Keratinocyte (primary cell): ENCODE measurements at regions not wholly inside any gene's neighbourhood (a gene's known extent, or its start where the extent isn't known, plus 50 kb on each side); places are given as distances from the start of the nearest gene placed in this dataset.
"Not testable (repeated sequence)": the region's sequence is repeated elsewhere in the genome, so short reads cannot be mapped to it uniquely, and the experiment has no call there.

Source experiments
- DNase-seq: peaks from one replicate; pipeline ENCODE4 v3.0.0-alpha.2; 2011; ENCODE audit warnings: low read depth, missing footprints, low spot score
- FAIRE-seq: peaks from 2 replicates; lab custom pipeline; 2011; peaks lifted over from hg19 to GRCh38; lab: Jason Lieb, UNC
- H2AFZ ChIP-seq: 2 replicates; pipeline ENCODE4 v1.6.0; 2012; ENCODE audit warnings: low read length, control low read depth, inconsistent platforms; ENCODE audit not compliant: control insufficient read depth
- H3K27ac ChIP-seq: 2 replicates; pipeline ENCODE4 v1.5.1; 2011; ENCODE audit warnings: low read length; ENCODE audit not compliant: control insufficient read depth, insufficient read depth
- H3K27me3 ChIP-seq: 3 replicates; pipeline ENCODE4 v1.6.0; 2011; ENCODE audit warnings: low read length; ENCODE audit not compliant: control insufficient read depth, insufficient read depth; ENCODE audit errors: extremely low read depth
- H3K36me3 ChIP-seq, 2 experiments: 2 replicates in 1 of 2; 3 replicates in 1 of 2; pipeline ENCODE4 v1.5.1; 2011; ENCODE audit warnings: low read length in 2 of 2, mild to moderate bottlenecking in 1 of 2; ENCODE audit not compliant: control insufficient read depth in 2 of 2, insufficient read depth in 2 of 2; ENCODE audit errors: extremely low read depth in 1 of 2
- H3K4me1 ChIP-seq: 3 replicates; pipeline ENCODE4 v1.5.1; 2011; ENCODE audit warnings: low read length; ENCODE audit not compliant: control insufficient read depth, insufficient read depth; ENCODE audit errors: extremely low read depth
- H3K4me2 ChIP-seq: 3 replicates; pipeline ENCODE4 v1.6.0; 2011; ENCODE audit warnings: low read depth, low read length; ENCODE audit not compliant: control insufficient read depth, insufficient read depth; ENCODE audit errors: extremely low read depth
- H3K4me3 ChIP-seq, 3 experiments: fragments of 200-600 bp in 1 of 3; sonication (generic) in 1 of 3; 2 replicates in 2 of 3; 3 replicates in 1 of 3; pipeline ENCODE4 v1.5.1; 2011 to 2016; ENCODE audit warnings: low read length in 3 of 3, mild to moderate bottlenecking in 3 of 3, control low read depth in 2 of 3, inconsistent platforms in 1 of 3, low read depth in 1 of 3, mixed read lengths in 1 of 3, mixed run types in 1 of 3, moderate library complexity in 1 of 3; ENCODE audit not compliant: control insufficient read depth in 2 of 3, insufficient read depth in 2 of 3; ENCODE audit errors: extremely low read depth in 1 of 3
- H3K79me2 ChIP-seq: 2 replicates; pipeline ENCODE4 v1.6.0; 2012; ENCODE audit warnings: low read length; ENCODE audit not compliant: control insufficient read depth, insufficient read depth
- H3K9ac ChIP-seq: 3 replicates; pipeline ENCODE4 v1.6.0; 2011; ENCODE audit warnings: low read length; ENCODE audit not compliant: control insufficient read depth, insufficient read depth; ENCODE audit errors: extremely low read depth
- H3K9me1 ChIP-seq: 3 replicates; pipeline ENCODE4 v1.6.0; 2011; ENCODE audit warnings: low read length; ENCODE audit not compliant: control insufficient read depth, insufficient read depth; ENCODE audit errors: extremely low read depth
- H3K9me3 ChIP-seq: 2 replicates; pipeline ENCODE4 v1.5.1; 2012; ENCODE audit warnings: low read depth, low read length; ENCODE audit not compliant: control insufficient read depth
- H4K20me1 ChIP-seq: 3 replicates; pipeline ENCODE4 v1.6.0; 2011; ENCODE audit warnings: low read length; ENCODE audit not compliant: control insufficient read depth, insufficient read depth; ENCODE audit errors: extremely low read depth
- EZH2 ChIP-seq: IDR thresholded peaks from one replicate; pipeline ENCODE4 v1.6.1; 2012; ENCODE audit warnings: inconsistent platforms, mild to moderate bottlenecking, low read length, moderate library complexity
- dilution Hi-C: fragments of 300-500 bp; cut with MboI; formaldehyde crosslinking; loops from one replicate; pipeline ENCODE4 v1.7.0; 2020; ENCODE audit warnings: low sequenced_read_pairs; ENCODE audit not compliant: extremely low pct_ligation_motif_present
- TF ChIP-seq, protein P1 (sequence below), 3 experiments: IDR thresholded peaks in 1 of 3; conservative IDR thresholded peaks in 1 of 3; optimal IDR thresholded peaks in 1 of 3; 2 replicates in 2 of 3; 3 replicates in 1 of 3; pipeline versions ENCODE3 to v1.5.1; 2011; ENCODE audit warnings: low read length in 3 of 3, mild to moderate bottlenecking in 3 of 3, moderate library complexity in 2 of 3, control low read depth in 1 of 3, inconsistent platforms in 1 of 3; ENCODE audit not compliant: insufficient read depth in 2 of 3; ENCODE audit errors: extremely low read depth in 1 of 3

DNA sequence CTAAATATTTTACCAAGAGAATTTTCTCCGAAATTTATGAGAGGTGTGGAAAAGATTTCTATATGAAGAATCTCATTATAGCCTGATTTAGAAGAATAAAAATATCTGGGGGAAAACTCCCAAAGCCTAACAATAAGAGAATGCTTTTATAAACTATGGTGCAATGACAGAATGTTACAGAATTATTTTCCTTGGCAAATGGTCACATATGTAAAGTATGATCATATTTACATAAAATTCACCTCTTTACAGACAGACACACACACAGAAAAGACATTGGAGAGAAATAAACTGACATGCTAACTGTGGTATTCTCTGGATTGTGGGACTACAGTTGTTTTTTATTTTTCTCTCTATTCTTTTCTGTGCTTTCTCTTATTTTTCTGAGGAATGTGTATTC, 226.3 kb upstream of the USP24 start:
- Histone ChIP-seq H3K79me2 (no peaks in the 10 kb centered on the region), H2AFZ (no peak overlapping the region), H3K4me2 (no peak overlapping the region), H3K27me3 (no peaks in the 10 kb centered on the region), H3K4me3 (no peak overlapping the region), H3K27ac (no peak overlapping the region), H3K9me3 (no peaks in the 10 kb centered on the region), H3K4me1 (no peaks in the 10 kb centered on the region), H3K36me3 (no peaks in the 10 kb centered on the region), H3K9me1 (no peaks in the 10 kb centered on the region), H3K9ac (no peak overlapping the region), H4K20me1 (no peaks in the 10 kb centered on the region)
- TF ChIP-seq EZH2: no peak
- TF ChIP-seq, protein P1, sequence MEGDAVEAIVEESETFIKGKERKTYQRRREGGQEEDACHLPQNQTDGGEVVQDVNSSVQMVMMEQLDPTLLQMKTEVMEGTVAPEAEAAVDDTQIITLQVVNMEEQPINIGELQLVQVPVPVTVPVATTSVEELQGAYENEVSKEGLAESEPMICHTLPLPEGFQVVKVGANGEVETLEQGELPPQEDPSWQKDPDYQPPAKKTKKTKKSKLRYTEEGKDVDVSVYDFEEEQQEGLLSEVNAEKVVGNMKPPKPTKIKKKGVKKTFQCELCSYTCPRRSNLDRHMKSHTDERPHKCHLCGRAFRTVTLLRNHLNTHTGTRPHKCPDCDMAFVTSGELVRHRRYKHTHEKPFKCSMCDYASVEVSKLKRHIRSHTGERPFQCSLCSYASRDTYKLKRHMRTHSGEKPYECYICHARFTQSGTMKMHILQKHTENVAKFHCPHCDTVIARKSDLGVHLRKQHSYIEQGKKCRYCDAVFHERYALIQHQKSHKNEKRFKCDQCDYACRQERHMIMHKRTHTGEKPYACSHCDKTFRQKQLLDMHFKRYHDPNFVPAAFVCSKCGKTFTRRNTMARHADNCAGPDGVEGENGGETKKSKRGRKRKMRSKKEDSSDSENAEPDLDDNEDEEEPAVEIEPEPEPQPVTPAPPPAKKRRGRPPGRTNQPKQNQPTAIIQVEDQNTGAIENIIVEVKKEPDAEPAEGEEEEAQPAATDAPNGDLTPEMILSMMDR (optimal IDR thresholded peaks at IDR 0.05 in 1 of 3, IDR thresholded peaks at IDR 0.05 in 1 of 3, conservative IDR thresholded peaks at IDR 0.05 in 1 of 3; ENCODE audit: extremely low read depth in 1 of 3, insufficient read depth in 2 of 3, low read length in 3 of 3): no peak
- DNase-seq: no peak
- dilution Hi-C loops: no loop called here
- no peak for FAIRE-seq

DNA sequence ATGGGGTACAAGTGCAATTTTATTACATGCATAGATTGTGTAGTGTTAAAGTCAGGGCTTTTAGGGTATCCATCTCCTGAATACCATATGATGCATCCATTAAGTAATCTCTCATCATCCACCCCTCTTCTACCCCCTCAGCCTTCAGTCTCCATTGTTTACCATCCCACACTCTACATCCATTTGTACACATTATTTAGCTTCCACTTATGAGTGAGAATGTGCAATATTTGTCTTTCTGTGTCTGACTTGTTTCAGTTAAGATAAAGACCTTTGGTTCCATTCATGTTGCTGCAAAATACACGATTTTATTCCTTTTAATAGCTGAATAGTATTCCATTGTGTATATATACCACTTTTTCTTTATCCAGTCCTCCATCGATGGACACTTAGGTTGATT, 222.5 kb upstream of the USP24 start:
- TF ChIP-seq, protein P1 (optimal IDR thresholded peaks at IDR 0.05 in 1 of 3, IDR thresholded peaks at IDR 0.05 in 1 of 3, conservative IDR thresholded peaks at IDR 0.05 in 1 of 3; ENCODE audit: extremely low read depth in 1 of 3, insufficient read depth in 2 of 3, low read length in 3 of 3): no peak
- no peak for TF ChIP-seq EZH2
- Histone ChIP-seq H3K79me2 (no peaks in the 10 kb centered on the region), H3K36me3 (no peaks in the 10 kb centered on the region)

DNA sequence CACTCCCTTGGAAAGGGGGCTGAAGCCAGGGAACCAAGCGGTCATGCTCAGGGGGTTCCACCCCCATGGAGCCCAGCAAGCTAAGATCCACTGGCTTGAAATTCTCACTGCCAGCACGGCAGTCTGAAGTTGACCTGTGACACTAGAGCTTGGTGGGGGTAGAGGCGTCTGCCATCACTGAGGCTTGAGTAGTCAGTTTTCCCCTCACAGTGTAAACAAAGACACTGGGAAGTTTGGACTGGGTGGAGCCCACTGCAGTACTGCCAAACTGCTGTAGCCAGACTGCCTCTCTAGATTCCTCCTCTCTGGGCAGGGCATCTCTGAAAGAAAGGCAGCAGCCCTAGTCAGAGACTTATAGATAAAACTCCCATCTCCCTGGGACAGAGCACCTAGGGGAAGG, 215.6 kb upstream of the USP24 start:
- H4K20me1 ChIP-seq, H3K9ac ChIP-seq, H3K36me3 ChIP-seq, H3K27me3 ChIP-seq, H3K9me1 ChIP-seq, H3K9me3 ChIP-seq, FAIRE-seq, DNase-seq, H3K4me3 ChIP-seq, H2AFZ ChIP-seq, dilution Hi-C loops, H3K79me2 ChIP-seq, H3K27ac ChIP-seq, H3K4me2 ChIP-seq: not testable (repeated sequence)
- H3K4me1 ChIP-seq: peaks cover 20% of the 10 kb centered on the region

More for the DNA sequence above, 222.5 kb upstream of the USP24 start:
- no peak overlapping the region for H2AFZ ChIP-seq
- no peaks in the 10 kb centered on the region for H3K9me1 ChIP-seq
- H3K27ac ChIP-seq: no peak overlapping the region
- no peaks in the 10 kb centered on the region for H3K9me3 ChIP-seq
- no peaks in the 10 kb centered on the region for H3K27me3 ChIP-seq
- H4K20me1 ChIP-seq: no peaks in the 10 kb centered on the region
- FAIRE-seq (no peak), DNase-seq (no peak)
- H3K9ac ChIP-seq: no peak overlapping the region
- dilution Hi-C loops: no loop called here
- H3K4me1 ChIP-seq: no peaks in the 10 kb centered on the region
- H3K4me3 ChIP-seq: no peak overlapping the region
- no peak overlapping the region for H3K4me2 ChIP-seq

DNA sequence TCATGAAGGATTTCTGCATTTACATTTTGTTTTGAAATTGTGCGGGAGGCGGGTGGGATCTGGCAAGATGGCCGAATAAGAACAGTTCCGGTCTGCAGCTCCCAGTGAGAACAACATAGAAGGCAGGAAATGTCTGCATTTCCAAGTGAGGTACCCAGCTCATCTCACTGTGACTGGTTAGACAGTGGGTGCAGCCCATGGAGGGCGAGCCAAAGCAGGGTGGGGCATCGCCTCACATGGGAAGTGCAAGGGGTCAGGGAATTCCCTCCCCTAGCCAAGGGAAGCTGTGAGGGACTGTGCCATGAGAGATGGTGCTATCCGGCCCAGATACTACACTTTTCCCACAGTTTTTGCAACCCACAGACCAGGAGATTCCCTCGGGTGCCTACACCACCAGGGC, 215.0 kb upstream of the USP24 start:
- H3K27me3 ChIP-seq, H3K4me3 ChIP-seq, H3K9me3 ChIP-seq, H2AFZ ChIP-seq, H3K36me3 ChIP-seq, H3K79me2 ChIP-seq, H3K9ac ChIP-seq, H3K9me1 ChIP-seq, H4K20me1 ChIP-seq, dilution Hi-C loops, FAIRE-seq, DNase-seq: not testable (repeated sequence)
- H3K27ac ChIP-seq: peak overlapping the region; percentile 68
- peaks cover 20% of the 10 kb centered on the region for H3K4me1 ChIP-seq
- H3K4me2 ChIP-seq: peak overlapping the region; percentile 67
